Endometrium (tissue), 2 donors: ENCODE measurements at regions not wholly inside any gene's neighbourhood (a gene's known extent, or its start where the extent isn't known, plus 50 kb on each side); places are given as distances from the start of the nearest gene placed in this dataset.
"Not testable (repeated sequence)": the region's sequence is repeated elsewhere in the genome, so short reads cannot be mapped to it uniquely, and the experiment has no call there.

Experiments
- FAIRE-seq: peaks from 2 replicates; lab custom pipeline; 2012; peaks lifted over from hg19 to GRCh38; lab: Jason Lieb, UNC
- donor health status: control.
- donor health status: control.

DNA sequence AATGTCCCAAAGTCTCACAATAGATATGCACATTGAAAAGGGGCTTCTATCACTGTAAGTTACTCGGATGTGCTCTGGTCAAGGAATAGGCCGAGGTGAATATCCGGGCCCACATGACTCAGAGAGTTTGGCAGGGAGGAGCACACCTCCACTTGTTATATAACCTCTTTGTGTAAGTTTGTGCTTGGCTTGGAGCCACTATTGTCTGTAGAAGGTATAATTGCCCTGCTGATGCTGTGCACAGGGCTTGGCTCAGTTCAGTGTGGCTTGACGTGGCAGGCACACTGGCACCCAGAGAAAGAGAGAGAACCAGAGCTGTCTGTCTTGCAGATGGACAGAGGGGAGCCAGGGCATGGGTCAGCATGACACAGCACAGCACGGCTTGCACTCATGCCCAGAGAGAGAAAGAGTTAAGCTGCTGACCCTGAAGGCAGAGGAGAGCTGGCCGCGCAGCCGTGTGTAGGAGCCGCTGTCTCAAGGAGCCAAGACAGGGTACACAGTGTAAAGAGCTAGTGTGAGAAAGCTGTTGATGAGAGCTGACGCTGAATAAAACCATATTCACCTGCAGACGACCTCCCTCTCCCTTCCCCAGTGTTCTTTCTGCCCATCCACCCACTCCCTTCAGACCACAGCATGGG lies 482.5 kb downstream of the C6orf118 start:
- FAIRE-seq, result no peak

DNA sequence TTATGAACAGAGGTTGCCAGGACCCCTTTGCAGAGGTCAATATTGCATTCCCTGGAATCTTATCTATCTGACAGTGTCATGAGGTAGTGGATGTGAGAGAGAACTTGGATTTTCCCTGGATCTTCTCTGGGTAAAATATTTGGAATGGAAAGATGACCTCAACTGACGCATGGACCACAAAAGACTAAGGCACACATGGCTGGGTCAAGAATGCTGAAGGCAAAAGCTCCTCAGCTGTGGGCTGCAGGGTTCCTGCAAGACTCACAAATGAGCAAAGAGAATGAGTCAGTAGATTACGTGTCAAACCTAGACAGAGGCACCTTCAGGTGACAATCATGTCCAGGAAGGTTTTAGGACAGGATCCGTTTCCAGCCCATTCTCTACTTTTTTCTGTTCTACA lies 484.0 kb downstream of the C6orf118 start:
- no peak for FAIRE-seq

DNA sequence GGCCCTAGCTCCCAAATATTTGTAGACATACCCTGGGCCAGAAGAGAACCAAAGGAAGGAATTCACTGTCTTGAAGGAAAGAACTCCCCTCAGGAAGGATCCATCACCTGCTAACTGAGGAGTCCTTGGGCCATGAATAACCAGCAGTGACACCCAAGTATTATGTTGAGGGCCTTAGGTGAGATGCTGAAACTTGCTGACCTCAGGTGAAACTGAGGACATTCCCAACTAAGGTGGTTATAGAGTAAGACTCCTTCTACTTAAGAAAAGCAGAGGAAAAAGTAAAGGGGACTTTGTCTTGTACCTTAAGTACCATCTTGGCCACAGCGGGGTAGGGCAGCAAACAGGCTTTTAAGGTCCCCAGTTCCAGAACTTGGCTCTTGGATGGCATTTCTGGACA lies 491.7 kb downstream of the C6orf118 start:
- FAIRE-seq, result no peak

DNA sequence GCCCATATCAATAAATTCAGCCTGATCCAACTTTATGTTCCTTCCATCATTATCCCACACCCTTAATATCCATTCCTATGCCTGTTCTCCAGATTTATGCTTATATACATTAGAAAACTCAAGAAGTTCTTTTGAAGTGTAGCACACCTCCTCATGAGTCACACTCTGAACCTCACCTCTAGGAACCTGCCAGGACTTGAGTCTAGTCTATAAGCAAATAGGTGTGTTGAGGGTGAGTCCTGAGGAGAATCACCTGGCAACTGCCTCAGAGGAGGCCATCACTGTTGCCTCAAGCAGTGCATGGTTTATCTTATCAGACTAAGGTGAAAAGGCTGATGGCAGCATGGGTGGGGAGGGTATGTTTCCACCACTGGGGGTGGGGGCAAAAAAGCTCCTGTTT lies 496.7 kb downstream of the C6orf118 start:
- FAIRE-seq, result no peak

DNA sequence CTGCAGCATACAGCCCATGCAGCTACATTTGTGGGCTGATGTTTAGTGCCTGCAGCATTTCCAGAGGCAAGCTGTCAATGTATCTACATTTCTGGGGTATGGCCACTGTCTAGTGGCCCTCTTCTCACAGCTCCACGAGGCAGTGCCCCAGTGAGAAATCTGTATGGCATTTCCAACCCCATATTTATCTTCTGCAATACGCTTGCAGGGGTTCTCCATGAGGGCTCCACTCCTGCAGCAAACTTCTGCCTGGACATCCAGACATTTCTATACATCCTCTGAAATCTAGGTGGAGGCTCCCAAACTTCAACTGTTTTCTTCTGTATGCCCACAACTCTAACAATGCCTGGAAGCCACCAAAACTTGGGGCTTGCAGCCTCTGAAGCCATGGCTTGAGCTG lies 502.3 kb downstream of the C6orf118 start:
- FAIRE-seq, result no peak

DNA sequence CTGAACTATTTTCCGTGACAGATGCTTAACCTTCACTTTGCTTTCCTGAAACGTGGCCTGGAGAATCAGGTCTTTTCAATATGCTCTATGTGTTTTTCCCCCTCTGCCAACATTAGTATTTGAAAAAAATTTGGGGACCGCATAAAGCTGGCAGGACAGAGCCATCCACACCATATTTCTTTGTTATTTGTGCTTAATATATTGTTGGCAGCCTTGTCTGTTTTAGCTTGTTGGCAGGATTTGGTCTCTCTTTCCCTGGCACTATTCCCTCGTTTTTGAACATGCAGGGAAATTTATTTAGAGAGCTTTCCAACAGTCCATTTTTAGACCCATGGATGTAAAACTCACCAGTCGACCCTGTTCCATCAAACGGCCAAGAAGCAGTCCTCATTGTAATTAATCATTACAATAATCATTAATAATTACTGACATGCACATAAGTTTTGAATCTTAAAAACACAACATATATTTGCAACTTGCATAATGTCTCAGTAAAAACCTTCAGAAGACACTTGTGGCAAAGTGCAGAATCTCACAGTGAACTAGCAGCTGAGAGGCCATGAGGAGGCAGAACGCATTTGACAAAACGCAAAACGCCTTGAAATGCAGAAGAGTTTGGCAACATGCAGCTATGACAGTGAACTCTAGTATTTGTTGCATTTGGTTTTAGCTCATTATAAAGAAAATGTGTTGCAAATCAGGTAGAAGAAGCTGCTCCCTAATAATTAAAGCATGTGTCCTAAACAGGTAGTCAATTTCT lies 514.2 kb downstream of the C6orf118 start:
- no peak for FAIRE-seq

DNA sequence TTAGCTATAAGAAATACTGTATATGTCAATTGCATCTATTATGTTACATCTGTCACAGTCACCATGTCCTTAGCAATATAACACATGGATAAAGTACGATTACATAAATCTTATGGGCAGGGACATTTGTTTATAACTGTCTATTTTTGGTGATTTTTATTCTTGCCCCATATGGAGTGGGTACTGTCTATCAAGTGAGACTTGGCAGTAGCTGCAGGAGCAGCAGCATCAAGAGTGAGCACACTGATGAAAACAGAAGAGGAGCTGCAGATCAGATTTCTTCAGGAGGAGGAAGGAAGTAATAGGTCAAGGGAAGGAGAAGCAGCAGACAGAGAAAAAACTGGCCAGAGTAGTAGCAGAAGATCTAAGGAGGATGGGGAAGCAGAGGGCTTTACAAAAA lies 516.7 kb downstream of the C6orf118 start:
- no peak for FAIRE-seq

DNA sequence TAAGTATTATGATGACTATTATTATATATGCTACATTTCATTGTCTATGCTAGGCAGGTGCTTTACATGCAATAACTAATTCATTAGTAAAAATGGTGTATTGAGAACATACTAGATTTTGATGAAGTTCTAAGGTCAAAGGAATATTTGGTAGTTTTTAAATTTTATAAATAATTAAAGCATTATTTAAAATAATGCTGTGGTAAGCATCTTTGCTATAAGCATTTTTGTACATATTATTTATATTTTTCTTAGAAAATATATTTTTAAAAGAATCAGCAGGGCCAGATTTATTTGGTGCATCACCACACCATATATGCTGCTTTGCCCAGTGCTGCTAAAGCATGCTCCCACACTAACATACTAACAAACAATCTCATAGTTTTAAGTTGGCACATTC lies 517.9 kb downstream of the C6orf118 start:
- peak; percentile 8 for FAIRE-seq

DNA sequence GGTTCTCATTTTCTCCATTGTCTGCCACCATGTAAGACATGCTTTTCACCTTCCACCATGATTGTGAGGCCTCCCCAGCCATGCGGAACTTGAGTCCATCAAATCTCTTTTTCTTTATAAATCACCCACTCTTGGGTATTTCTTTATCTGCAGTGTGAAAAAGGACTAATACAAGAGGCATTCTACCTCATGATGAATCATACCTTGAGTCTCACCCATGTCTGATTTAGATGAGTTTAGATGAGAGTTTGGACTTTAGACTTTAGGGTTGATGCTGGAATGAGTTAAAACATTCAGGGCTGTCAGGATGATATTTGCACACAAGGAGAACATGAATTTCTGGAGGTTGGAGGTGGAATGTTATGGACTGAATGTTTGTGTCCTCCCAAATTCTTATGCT lies 545.6 kb downstream of the C6orf118 start:
- no peak for FAIRE-seq

DNA sequence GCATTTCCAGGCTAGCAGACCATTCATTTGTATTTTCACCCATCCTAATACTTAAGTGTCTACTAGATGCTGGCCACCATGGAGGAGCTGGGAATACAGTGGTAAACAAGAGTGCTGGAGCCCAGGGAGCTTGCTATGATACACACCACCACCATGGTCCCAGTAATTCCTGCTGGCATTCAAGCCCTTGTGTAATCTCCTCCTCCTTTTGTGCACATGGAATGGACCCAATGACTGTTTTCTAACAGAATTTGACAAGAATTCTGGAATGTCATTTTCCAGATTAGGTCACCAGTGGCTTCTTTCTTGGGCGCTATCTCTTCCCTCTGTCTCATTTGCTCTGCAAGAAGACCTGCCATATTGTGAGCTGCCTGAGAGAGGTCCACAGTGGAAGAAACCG lies 552.0 kb downstream of the C6orf118 start:
- no peak for FAIRE-seq

DNA sequence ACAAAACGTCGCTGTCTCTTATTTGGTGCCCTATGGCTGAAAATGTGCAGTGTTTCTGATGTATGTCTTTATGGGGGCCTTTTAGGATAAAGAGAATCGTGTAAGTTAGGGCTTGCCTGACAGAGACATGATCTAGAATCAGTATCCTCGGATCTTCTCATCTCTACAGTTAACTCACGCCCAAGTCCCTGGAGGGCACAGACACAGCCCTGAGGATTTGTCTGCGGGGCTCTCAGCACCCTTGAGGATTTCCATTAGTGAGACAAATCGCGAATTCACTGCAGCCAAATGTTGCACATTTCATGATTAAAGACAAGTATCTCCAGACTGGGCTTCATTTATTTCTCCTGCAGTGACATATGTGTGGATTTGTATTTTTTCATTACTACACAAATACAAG lies 552.7 kb downstream of the C6orf118 start:
- no peak for FAIRE-seq

DNA sequence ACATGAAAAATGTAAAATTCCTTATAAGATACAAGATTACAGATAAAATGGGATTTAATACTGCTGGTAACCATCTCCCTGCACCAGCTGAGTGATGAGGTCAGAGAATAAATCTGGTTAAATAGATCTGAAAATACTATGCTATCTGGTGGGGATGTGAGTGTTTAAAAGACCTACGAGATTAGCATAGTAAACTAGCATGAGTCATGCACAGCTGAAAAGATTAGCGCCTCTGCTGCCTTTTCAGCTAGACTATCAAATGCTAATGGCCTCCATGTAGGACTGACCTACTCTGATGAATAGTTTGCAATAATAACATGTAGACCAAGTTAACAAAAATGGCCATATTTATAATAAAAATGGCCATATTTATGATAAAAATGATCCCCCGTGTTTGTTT lies 553.3 kb downstream of the C6orf118 start:
- FAIRE-seq, result no peak

DNA sequence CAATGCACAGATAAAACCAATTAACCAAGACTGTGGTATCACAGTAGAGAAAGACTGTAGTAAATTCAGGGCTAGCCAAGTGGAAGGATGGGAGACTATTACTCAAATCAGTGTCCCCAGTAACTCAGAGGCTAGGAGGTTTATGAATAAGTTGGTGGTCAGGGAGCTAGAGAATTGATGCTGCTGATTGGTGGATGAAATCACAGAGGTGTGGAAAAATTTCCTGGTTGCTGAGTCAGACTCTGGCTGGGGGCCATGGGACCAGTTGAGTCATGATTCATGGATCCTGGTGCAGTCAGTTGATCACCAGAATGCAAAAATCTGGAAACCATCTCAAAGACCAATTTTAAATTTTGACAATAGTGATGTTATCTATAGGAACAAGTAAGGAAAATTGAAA lies 555.9 kb downstream of the C6orf118 start:
- no peak for FAIRE-seq

DNA sequence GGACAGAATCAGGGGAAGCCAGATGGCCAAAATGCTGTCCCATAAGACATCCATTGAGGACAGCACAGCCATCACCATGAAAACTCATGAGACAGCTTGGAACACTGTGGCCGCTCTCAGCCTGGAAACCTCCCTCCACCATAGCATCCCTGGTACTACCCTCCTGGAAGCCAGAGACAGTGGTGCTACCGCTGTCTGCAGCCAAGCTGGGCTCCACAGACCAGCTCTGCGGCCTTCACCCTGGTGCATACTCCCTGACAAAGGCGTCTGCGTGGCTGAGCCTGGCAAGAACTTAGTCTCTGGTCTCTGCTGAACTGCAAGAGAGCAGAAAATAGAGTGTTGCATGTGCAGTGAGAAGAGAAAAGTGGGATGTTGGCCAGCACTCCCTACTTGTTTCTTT lies 558.0 kb downstream of the C6orf118 start:
- FAIRE-seq, result no peak

DNA sequence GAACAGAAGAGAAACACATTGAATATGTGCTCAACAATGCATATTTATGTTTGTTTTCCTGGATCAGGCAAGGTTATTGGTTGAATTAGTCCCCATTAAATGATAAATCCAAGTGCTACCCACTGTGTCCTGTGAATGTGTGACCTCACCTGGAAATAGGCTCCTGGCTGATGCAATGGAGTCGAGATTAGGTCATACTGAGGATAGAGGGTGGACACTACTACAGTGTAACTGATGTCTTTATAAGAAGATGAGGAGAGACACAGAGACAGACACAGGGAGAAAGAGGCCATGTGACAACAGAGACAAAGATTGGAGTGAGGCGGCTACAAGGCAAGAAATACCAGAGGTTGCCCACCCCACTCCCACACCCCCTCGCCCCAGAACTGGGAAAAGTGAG lies 559.3 kb downstream of the C6orf118 start:
- no peak for FAIRE-seq

DNA sequence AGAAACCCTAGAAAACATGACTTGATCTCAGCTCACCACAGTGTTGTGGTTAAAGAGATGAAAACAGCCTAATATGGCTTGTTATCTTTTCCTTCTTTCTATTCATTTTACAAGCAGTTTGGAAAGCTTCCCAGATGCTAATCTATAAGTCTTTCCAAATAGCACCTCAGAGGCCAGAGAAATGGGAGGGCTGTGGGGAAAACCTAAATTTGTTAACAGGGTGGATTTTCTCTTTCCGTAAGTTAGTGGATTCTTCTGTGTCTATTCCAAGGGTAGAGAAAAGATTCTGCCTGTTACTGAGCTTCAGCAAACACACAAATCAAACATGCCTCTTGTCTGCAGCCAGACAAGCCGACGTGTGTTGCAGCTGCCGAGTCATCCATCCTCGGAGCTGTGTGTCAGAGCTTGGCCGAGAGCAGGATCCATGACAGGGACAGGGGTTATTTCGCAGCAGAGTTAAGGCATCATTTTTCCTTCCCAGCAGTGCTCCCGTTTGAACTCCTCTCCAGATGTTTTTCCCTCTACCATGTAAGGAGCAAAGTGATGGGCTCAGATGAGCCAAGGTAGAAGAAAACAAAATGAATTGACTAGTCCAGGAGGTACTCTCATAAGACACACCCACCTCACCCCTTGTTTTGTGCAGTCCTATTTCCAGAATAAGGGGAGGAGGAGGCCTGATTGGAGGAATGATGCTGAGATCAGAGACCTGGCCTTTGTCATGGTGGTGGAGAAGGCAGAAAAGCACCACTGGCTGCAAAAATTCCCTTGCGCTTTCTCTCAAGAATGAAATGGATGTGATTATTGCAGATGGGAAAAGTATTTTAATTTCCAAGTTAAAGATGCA lies 560.0 kb downstream of the C6orf118 start:
- no peak for FAIRE-seq

DNA sequence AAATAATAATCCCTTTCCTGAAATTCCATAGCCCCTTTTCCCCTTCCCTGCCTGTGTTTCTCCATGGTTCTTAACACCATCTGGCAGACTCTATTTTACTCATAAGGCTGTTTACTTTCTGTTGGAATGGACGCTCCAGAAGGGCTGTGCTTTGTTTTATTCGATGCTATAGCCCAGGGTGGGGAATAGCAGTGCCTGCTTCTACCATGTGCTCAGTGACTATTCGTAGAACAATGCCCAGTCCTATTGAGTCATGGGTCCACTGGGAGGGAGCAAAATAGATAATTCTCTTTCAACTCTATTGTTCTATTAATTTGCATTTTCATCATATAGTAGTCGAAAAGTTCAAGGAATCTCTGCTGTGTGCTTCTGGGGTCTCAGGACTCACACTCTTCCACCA lies 565.1 kb downstream of the C6orf118 start:
- no peak for FAIRE-seq

DNA sequence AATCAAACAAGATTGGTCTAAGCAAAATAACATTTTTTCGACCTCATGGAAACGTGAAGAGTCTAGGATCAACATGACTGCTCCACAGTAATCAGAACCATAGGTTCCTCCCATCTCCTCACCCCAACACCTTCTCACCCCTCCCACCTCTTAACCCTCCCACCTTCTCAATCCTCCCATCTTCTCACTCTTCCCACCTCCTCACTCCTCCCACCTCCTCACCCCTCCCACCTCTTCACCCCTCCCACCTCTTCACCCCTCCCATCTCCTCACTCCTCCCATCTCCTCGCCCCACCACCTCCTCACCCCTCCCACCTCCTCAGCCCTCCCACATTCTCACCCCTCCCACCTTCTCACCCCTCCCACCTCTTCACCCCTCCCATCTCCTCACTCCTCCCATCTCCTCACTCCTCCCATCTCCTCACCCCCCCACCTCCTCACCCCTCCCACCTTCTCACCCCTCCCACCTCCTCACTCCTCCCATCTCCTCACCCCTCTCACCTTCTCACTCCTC lies 567.4 kb downstream of the C6orf118 start:
- FAIRE-seq, result no peak

DNA sequence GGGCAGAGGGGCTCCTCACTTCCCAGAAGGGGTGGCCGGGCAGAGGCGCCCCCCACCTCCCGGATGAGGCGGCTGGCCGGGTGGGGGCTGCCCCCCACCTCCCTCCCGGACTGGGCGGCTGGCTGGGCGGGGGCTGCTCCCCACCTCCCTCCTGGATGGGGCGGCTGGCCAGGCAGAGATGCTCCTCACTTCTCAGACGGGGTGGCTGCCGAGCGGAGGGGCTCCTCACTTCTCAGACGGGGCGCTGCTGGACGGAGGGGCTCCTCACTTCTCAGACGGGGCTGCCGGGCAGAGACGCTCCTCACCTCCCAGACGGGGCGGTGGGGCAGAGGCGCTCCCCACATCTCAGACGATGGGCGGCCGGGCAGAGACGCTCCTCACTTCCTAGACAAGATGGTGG lies 573.3 kb downstream of the C6orf118 start:
- not testable (repeated sequence) for FAIRE-seq

DNA sequence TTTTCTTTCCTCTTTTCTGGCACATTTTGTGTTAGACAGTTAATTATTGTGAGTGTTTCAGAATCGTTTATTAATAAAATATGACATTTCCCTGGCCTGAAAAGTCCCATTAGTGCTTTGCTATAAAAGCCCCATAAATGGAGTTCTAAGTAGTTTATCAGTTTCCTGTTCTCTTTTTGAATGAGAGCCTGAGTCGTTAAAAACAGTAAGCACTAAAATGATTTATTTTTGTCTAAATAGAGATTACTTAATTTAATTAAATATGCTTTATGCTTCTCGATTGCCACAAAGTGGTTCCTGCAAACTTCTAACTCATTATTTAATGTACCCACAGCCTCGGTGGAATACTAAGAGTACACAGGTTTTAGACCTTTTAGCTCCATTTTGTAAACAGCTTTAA lies 577.9 kb downstream of the C6orf118 start:
- peak; percentile 43 for FAIRE-seq

DNA sequence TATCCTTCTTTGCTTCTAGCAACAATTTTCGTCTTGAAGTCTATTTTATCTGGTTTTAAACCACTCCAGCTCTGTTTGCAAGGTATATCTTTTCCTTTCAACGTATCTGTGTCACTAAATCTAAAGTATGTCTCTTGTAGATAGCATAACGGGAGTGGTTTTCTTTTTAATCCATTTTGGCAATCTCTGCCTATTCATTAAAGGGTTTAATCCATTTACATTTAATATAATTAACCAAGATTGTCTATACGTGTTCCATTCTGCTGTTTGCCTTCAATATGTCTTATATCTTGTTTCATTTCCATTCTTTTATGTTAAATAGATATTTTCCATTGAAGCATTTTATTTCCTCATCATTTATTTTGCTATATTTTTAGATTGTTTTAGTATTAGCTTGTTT lies 587.9 kb downstream of the C6orf118 start:
- no peak for FAIRE-seq

DNA sequence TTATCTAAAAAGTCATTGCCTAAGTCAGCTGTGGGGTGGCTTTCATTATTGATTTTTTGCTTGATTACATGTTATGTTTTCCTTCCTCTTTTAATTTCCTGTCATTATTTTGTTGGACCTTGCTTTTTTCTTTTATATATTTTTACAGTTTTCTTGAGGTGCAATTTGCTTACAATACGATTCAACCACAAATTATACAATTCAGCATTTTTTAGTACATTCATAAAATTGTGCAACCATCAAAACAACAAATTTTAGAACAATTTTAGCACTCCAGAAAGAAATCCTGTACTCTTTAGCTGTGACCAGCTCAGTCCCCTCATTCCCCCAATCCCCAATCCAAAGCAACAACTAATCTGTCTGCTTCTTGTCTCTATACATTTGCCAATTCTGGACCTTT lies 608.9 kb downstream of the C6orf118 start:
- no peak for FAIRE-seq

DNA sequence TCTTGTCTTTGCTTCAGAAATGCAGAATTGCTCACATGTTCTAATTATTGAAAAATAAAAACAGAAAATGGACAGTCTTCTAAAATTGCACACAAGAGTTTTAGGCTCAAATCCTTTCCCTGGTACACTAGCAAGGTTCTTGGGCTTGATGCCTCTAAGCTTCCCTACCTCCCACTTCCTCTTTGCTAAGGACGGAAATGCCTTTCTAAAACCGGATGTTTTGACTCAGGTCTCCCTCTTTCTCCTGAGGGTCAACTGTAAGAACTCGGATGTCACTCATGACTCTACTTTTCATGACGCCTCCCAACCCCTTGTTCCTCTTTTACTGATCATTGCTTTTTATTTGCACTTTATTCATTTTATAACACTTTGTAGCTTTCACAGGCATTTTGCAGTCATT lies 613.5 kb downstream of the C6orf118 start:
- FAIRE-seq, result no peak
